HepG2 (cell line): ENCODE measurements at regions not wholly inside any gene's neighbourhood (a gene's known extent, or its start where the extent isn't known, plus 50 kb on each side); places are given as distances from the start of the nearest gene placed in this dataset.

Experiments
- ATAC-seq: fragments of 200-7000 bp; cut with Tn5 transposase; 3 replicates; pipeline ENCODE4 v1.9.1; 2020; ENCODE audit warnings: mild to moderate bottlenecking, moderate library complexity
- BruUV-seq: library from RNA; stranded (reverse); fragments of 400-500 nt; replicated peaks from 2 replicates; lab custom pipeline; 2021; lab: Mats Ljungman, UMichigan
- CTCF ChIA-PET: fragments of 300-600 bp; formaldehyde crosslinking; extraction: SDS; loops from one replicate; lab custom pipeline; 2021; ENCODE audit warnings: low total read pairs, inconsistent platforms, low intra/inter-chr PET ratio; lab: Yijun Ruan, JAX
- POLR2A ChIA-PET: fragments of 350-600 bp; sonication (Branson Sonifier 250); formaldehyde crosslinking; loops from one replicate; lab custom pipeline; 2020; ENCODE audit warnings: antibody characterized with exemption, inconsistent platforms; lab: Yijun Ruan, JAX
- DNase-seq: peaks from one replicate; pipeline ENCODE4 v3.0.0-alpha.2; 2015; ENCODE audit warnings: low spot score
- FAIRE-seq: peaks from 3 replicates; lab custom pipeline; 2011; peaks lifted over from hg19 to GRCh38; lab: Jason Lieb, UNC
- H2AFZ ChIP-seq: one replicate; pipeline ENCODE4 v1.6.1; 2011; ENCODE audit warnings: low read length, inconsistent platforms
- H3K27ac ChIP-seq: fragments of 300-600 bp; 3 replicates; pipeline ENCODE4 v1.8.0; 2011; ENCODE audit warnings: mixed run types, mild to moderate bottlenecking, mixed read lengths, low read length, inconsistent platforms; ENCODE audit not compliant: insufficient read depth; ENCODE audit errors: extremely low read length
- H3K27me3 ChIP-seq, 2 experiments: fragments of 200-600 bp in 1 of 2; 2 replicates in 1 of 2; 3 replicates in 1 of 2; pipeline versions ENCODE4 v1.6.0 to v1.8.0; 2011; ENCODE audit warnings: low read length in 2 of 2, mild to moderate bottlenecking in 2 of 2, moderate library complexity in 2 of 2, inconsistent platforms in 1 of 2; ENCODE audit not compliant: insufficient read depth in 2 of 2, control insufficient read depth in 1 of 2
- H3K36me3 ChIP-seq, 2 experiments: fragments of 200-600 bp in 1 of 2; replicated peaks in 1 of 2; 2 replicates in 1 of 2; 3 replicates in 1 of 2; pipeline versions ENCODE4 v1.5.1 to v1.8.0; 2011; ENCODE audit warnings: low read length in 2 of 2, inconsistent platforms in 1 of 2; ENCODE audit not compliant: insufficient read depth in 2 of 2, control insufficient read depth in 1 of 2
- H3K4me1 ChIP-seq: 2 replicates; pipeline ENCODE4 v1.5.1; 2012; ENCODE audit warnings: low read length, inconsistent platforms; ENCODE audit not compliant: insufficient read depth
- H3K4me2 ChIP-seq: 2 replicates; pipeline ENCODE4 v1.6.0; 2011; ENCODE audit warnings: low read depth, low read length, inconsistent platforms
- H3K4me3 ChIP-seq, 3 experiments: fragments of 200-600 bp in 1 of 3; sonication (generic), shearing (Covaris generic) in 1 of 3; replicated peaks in 1 of 3; 2 replicates each; pipeline ENCODE4 v1.5.1; 2011 to 2016; ENCODE audit warnings: low read length in 3 of 3, inconsistent platforms in 2 of 3, low read depth in 2 of 3, mild to moderate bottlenecking in 2 of 3, control low read depth in 1 of 3, mixed read lengths in 1 of 3; ENCODE audit not compliant: insufficient read depth in 1 of 3
- H3K79me2 ChIP-seq: one replicate; pipeline ENCODE4 v1.6.1; 2011; ENCODE audit warnings: low read length, inconsistent platforms; ENCODE audit not compliant: insufficient read depth
- H3K9ac ChIP-seq: 2 replicates; pipeline ENCODE4 v1.6.0; 2011; ENCODE audit warnings: mild to moderate bottlenecking, low read depth, low read length, inconsistent platforms; ENCODE audit not compliant: insufficient read depth
- H3K9me3 ChIP-seq: 2 replicates; pipeline ENCODE4 v1.5.1; 2012; ENCODE audit warnings: mild to moderate bottlenecking, low read length
- H4K20me1 ChIP-seq: 2 replicates; pipeline ENCODE4 v1.6.0; 2011; ENCODE audit warnings: inconsistent platforms, mild to moderate bottlenecking, low read length, moderate library complexity; ENCODE audit not compliant: insufficient read depth
- NCOR1 ChIP-seq: fragments of 200-600 bp; sonication (generic); IDR thresholded peaks from 2 replicates; pipeline ENCODE4 v1.7.0; 2017; ENCODE audit warnings: antibody characterized with exemption, low read length, borderline replicate concordance
- RARG ChIP-seq: sonication (generic); formaldehyde crosslinking; IDR thresholded peaks from 2 replicates; pipeline ENCODE4 v1.4.0; 2020; ENCODE audit warnings: low read depth, mild to moderate bottlenecking, missing genetic modification reagents
- ZNF20 ChIP-seq: sonication (generic); formaldehyde crosslinking; IDR thresholded peaks from 2 replicates; pipeline ENCODE4 v1.4.0; 2020; ENCODE audit warnings: mild to moderate bottlenecking, moderate library complexity, missing genetic modification reagents
- ZNF234 ChIP-seq: sonication (generic); formaldehyde crosslinking; conservative IDR thresholded peaks from 2 replicates; pipeline ENCODE4 v1.5.1; 2020; ENCODE audit warnings: mild to moderate bottlenecking, missing genetic modification reagents
- ZNF501 ChIP-seq: sonication (generic); formaldehyde crosslinking; IDR thresholded peaks from 2 replicates; pipeline ENCODE4 v1.5.1; 2020; ENCODE audit warnings: mild to moderate bottlenecking, moderate library complexity, missing genetic modification reagents
- ZNF879 ChIP-seq: sonication (generic); formaldehyde crosslinking; IDR thresholded peaks from 2 replicates; pipeline ENCODE4 v1.8.1; 2023; ENCODE audit warnings: missing genetic modification reagents
- WGBS: methylation state at CpG from one replicate; pipeline ENCODE4 v1.1.6; 2017; ENCODE audit warnings: low lambda C conversion rate; 5-methylcytosine and 5-hydroxymethylcytosine counted together
- in situ Hi-C: cut with HindIII; loops from 2 replicates; pipeline ENCODE4 v1.10.0; 2017; ENCODE audit warnings: low pct_unique_long_range_greater_than_20kb; ENCODE audit not compliant: extremely low pct_ligation_motif_present
- intact Hi-C: fragments of 100-400 bp; cut with micrococcal nuclease; formaldehyde crosslinking; loops from one replicate; pipeline ENCODE4 v1.10.0; 2022; ENCODE audit not compliant: unreplicated experiment
- TF ChIP-seq, protein P1 (sequence below): IDR thresholded peaks from 2 replicates; pipeline ENCODE4 v1.4.0; 2020; ENCODE audit warnings: mild to moderate bottlenecking, missing genetic modification reagents
- TF ChIP-seq, protein P2 (sequence below): IDR thresholded peaks from 2 replicates; pipeline ENCODE4 v1.6.1; 2018; ENCODE audit warnings: missing genetic modification reagents

DNA sequence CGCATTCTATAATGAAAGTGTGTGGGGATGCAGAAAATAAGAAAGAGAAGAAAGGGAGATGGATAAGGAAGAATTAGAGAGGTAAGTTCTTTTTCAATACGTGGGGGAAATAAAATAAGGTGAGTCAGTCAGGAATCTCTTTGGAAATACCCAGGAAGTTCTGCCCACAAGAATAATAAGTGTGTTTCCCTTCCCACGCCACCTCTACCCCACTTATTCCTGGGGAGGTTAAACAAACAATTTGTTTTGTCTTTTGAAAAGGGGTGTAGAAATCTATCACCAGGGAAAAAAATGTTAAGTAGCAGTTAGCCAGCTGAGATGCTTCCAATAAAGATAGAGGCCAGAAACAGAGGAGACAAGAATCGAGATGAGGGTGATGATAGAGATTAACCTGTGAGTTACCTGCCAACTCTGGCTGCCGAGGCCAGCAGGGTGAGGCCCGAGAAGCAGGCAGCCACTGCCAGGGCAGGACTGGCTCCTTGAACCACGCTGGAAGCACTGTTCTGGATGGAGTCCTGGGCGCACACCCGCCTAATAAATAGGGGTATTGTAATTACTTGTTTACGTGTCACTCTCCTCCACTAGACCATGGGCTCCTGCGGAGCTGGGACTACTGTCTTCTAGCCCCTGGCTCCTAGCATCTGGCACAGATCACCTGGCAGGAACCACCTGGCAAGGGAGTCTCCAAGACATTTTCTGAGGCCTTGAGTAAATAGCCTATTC lies 191.3 kb downstream of the FGFR2 start:
- ATAC-seq (no peak), DNase-seq (no peak), FAIRE-seq (no peak)
- POLR2A ChIA-PET, result no interaction called here
- BruUV-seq, result no TSS peak
- Histone ChIP-seq H3K9ac (no peak overlapping the region), H3K79me2 (no peaks in the 10 kb centered on the region), H2AFZ (no peak overlapping the region), H3K4me2 (no peak overlapping the region), H3K27ac (no peak overlapping the region), H3K4me3 (no peak overlapping the region), H3K27me3 (peaks cover 0 to 2% of the 10 kb centered on the region in 2 experiments; a peak in 2 of 5 replicates), H3K4me1 (peaks cover 7% of the 10 kb centered on the region; the same call in 1 of the 2 replicates), H3K36me3 (no peaks in the 10 kb centered on the region), H3K9me3 (no peaks in the 10 kb centered on the region), H4K20me1 (no peaks in the 10 kb centered on the region)
- CTCF ChIA-PET, result no interaction called here
- in situ Hi-C loops (no loop called here), intact Hi-C loops (no loop called here)
- TF ChIP-seq ZNF879 (no peak), ZNF501 (CRISPR knock-in tag) (no peak), RARG (no peak), ZNF20 (no peak), ZNF234 (no peak), NCOR1 (no peak)
- TF ChIP-seq, protein P1, sequence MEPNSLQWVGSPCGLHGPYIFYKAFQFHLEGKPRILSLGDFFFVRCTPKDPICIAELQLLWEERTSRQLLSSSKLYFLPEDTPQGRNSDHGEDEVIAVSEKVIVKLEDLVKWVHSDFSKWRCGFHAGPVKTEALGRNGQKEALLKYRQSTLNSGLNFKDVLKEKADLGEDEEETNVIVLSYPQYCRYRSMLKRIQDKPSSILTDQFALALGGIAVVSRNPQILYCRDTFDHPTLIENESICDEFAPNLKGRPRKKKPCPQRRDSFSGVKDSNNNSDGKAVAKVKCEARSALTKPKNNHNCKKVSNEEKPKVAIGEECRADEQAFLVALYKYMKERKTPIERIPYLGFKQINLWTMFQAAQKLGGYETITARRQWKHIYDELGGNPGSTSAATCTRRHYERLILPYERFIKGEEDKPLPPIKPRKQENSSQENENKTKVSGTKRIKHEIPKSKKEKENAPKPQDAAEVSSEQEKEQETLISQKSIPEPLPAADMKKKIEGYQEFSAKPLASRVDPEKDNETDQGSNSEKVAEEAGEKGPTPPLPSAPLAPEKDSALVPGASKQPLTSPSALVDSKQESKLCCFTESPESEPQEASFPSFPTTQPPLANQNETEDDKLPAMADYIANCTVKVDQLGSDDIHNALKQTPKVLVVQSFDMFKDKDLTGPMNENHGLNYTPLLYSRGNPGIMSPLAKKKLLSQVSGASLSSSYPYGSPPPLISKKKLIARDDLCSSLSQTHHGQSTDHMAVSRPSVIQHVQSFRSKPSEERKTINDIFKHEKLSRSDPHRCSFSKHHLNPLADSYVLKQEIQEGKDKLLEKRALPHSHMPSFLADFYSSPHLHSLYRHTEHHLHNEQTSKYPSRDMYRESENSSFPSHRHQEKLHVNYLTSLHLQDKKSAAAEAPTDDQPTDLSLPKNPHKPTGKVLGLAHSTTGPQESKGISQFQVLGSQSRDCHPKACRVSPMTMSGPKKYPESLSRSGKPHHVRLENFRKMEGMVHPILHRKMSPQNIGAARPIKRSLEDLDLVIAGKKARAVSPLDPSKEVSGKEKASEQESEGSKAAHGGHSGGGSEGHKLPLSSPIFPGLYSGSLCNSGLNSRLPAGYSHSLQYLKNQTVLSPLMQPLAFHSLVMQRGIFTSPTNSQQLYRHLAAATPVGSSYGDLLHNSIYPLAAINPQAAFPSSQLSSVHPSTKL (CRISPR knock-in tag), result no peak
- TF ChIP-seq, protein P2, sequence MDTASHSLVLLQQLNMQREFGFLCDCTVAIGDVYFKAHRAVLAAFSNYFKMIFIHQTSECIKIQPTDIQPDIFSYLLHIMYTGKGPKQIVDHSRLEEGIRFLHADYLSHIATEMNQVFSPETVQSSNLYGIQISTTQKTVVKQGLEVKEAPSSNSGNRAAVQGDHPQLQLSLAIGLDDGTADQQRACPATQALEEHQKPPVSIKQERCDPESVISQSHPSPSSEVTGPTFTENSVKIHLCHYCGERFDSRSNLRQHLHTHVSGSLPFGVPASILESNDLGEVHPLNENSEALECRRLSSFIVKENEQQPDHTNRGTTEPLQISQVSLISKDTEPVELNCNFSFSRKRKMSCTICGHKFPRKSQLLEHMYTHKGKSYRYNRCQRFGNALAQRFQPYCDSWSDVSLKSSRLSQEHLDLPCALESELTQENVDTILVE (CRISPR knock-in tag), result no peak
- WGBS, result 38% methylated on average over 6 of the region's 11 CpGs
